ENCODE measurements at regions not wholly inside any gene's neighbourhood (a gene's known extent, or its start where the extent isn't known, plus 50 kb on each side); places are given as distances from the start of the nearest gene placed in this dataset.

- TF ChIP-seq CTCF (IDR thresholded peaks at IDR 0.05) (no peak), POLR2A (IDR thresholded peaks at IDR 0.05) (no peak)
These were observed 113.8 kb upstream of the ADGRL3 start for GRCh38 chr4:61086357-61086756.
